ENCODE measurements at regions not wholly inside any gene's neighbourhood (a gene's known extent, or its start where the extent isn't known, plus 50 kb on each side); places are given as distances from the start of the nearest gene placed in this dataset.

DNA sequence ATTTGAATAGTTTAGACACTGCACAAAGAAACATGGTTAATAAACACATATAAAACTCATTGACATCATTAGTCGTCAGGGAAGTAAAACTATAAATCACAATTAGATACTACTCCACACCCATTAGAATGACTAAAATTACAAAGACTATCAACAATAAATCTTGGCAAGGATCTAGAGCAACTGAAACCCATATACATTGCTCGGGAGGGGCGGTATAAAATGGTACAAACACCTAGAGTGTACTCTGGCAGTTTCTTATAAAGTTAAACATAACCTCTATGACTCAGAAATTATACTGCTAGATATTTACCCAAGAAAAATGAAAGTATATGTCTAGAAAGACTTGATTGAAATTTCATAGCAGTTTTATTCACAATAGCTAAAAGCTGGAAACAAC, 434.2 kb downstream of the RWDD3 start:
- TF ChIP-seq, protein P1, sequence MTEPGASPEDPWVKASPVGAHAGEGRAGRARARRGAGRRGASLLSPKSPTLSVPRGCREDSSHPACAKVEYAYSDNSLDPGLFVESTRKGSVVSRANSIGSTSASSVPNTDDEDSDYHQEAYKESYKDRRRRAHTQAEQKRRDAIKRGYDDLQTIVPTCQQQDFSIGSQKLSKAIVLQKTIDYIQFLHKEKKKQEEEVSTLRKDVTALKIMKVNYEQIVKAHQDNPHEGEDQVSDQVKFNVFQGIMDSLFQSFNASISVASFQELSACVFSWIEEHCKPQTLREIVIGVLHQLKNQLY (CRISPR knock-in tag; conservative IDR thresholded peaks at IDR 0.05), result no peak
- no peak for TF ChIP-seq RAD21 (CRISPR knock-in tag; conservative IDR thresholded peaks at IDR 0.05 in 1 of 2, IDR thresholded peaks at IDR 0.05 in 1 of 2)
- no peak for TF ChIP-seq POLR2B (IDR thresholded peaks at IDR 0.05; ENCODE audit: low read depth, partially characterized antibody)
- TF ChIP-seq, protein P2, sequence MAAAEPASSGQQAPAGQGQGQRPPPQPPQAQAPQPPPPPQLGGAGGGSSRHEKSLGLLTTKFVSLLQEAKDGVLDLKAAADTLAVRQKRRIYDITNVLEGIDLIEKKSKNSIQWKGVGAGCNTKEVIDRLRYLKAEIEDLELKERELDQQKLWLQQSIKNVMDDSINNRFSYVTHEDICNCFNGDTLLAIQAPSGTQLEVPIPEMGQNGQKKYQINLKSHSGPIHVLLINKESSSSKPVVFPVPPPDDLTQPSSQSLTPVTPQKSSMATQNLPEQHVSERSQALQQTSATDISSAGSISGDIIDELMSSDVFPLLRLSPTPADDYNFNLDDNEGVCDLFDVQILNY (CRISPR knock-in tag; IDR thresholded peaks at IDR 0.05), result no peak
- no peak for TF ChIP-seq ZBTB33 (CRISPR knock-in tag; IDR thresholded peaks at IDR 0.05)
- no peak for TF ChIP-seq IRF2 (CRISPR knock-in tag; IDR thresholded peaks at IDR 0.05)
- TF ChIP-seq TAF1 (IDR thresholded peaks at IDR 0.05; ENCODE audit: control insufficient read depth, extremely low read depth, insufficient read depth, low read length, severe bottlenecking), result no peak
- no peak for TF ChIP-seq ZNF644 (tag; IDR thresholded peaks at IDR 0.05; ENCODE audit: low read depth)
- TF ChIP-seq CBX3 (IDR thresholded peaks at IDR 0.05; ENCODE audit: borderline replicate concordance in 1 of 2, low read length in 2 of 2), result no peak
- TF ChIP-seq PHF20 (IDR thresholded peaks at IDR 0.05; ENCODE audit: partially characterized antibody), result no peak
- no peak for TF ChIP-seq MXI1 (IDR thresholded peaks at IDR 0.05; ENCODE audit: low read depth, low read length)
- TF ChIP-seq BHLHE40 (IDR thresholded peaks at IDR 0.05; ENCODE audit: low read length), result no peak
- TF ChIP-seq POLR2A (conservative IDR thresholded peaks at IDR 0.05), result no peak
- no peak for TF ChIP-seq TEAD1 (CRISPR knock-in tag; IDR thresholded peaks at IDR 0.05)
